LNCaP clone FGC (cell line): ENCODE measurements at regions not wholly inside any gene's neighbourhood (a gene's known extent, or its start where the extent isn't known, plus 50 kb on each side); places are given as distances from the start of the nearest gene placed in this dataset.

Experiments
- DNase-seq: peaks from one replicate; pipeline ENCODE4 v3.0.0-alpha.2; 2011; ENCODE audit warnings: low read depth
- H3K4me3 ChIP-seq: 2 replicates; pipeline ENCODE4 v1.5.1; 2011; ENCODE audit warnings: mild to moderate bottlenecking, low read depth, low read length, control low read depth
- CTCF ChIP-seq: IDR thresholded peaks from 2 replicates; pipeline ENCODE4 v1.5.1; 2012; ENCODE audit warnings: mild to moderate bottlenecking; ENCODE audit not compliant: control insufficient read depth, insufficient read depth; ENCODE audit errors: extremely low read depth

DNA sequence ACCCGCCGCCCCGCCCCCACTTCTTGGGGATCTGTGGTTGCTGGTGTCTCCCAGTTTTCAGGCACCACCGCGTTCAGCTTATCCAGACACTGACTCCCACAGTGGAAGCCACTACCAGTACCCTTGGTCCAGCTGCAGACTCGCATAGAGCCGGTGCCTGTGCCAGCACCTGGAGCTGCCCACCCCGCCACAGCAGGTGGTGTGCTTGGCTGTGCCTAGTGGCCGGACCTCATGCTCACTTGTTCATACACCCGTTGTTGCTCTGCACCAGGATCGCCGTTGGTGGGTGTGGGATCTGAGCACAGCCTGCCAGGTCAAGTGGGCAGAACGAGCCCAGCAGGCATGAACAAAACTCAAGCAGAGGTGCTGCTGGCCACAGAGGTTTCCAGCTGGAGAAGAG lies 673.2 kb downstream of the RERGL start:
- no peak overlapping the region for H3K4me3 ChIP-seq
- no peak for TF ChIP-seq CTCF
- no peak for DNase-seq

- no peak for TF ChIP-seq CTCF
- DNase-seq, result no peak
- H3K4me3 ChIP-seq, result no peak overlapping the region
Measured at GRCh38 chr12:17414596-17414995, 675.4 kb downstream of the RERGL start.

- no peak overlapping the region for H3K4me3 ChIP-seq
- TF ChIP-seq CTCF, result no peak
- DNase-seq, result no peak
Measured at GRCh38 chr12:17411662-17412061, 678.3 kb downstream of the RERGL start.

DNA sequence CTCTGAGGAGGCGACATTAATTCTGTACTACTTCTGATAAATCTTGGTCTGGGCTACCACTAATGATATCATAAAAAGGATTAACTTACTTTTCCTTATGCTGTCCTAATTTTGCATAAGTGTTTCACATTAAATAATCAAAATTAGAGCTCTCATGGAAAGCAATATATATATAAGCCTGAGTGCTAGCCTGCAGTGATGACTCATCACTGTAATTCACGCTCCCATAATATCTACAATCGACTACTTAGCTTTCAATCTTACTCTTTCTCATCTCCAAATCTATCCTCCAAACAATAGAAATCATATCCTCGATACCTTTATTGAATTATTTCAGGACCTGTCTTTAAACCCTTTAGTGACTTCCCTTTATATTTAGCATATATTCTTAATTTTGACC lies 701.3 kb downstream of the RERGL start:
- TF ChIP-seq CTCF, result no peak
- H3K4me3 ChIP-seq, result no peak overlapping the region
- no peak for DNase-seq

DNA sequence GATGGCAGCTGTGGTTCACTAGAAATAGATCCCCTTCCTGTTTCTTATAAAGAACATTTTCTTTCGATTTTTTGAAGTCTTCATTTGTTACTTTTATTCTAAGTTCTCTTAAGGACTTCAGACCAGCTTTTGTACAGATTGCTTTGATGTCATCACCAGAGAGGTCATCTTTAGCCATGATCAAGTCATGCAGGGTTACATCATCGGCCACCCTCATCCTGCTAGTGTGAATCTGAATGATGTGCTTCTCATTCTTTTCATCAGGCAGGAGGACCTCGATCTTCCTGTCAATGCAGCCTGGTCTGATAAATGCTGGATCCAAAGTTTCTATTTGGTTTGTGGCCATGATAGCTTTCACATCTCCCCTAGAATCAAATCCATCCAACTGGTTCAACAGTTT lies 706.7 kb downstream of the RERGL start:
- DNase-seq, result no peak
- no peak overlapping the region for H3K4me3 ChIP-seq
- no peak for TF ChIP-seq CTCF

DNA sequence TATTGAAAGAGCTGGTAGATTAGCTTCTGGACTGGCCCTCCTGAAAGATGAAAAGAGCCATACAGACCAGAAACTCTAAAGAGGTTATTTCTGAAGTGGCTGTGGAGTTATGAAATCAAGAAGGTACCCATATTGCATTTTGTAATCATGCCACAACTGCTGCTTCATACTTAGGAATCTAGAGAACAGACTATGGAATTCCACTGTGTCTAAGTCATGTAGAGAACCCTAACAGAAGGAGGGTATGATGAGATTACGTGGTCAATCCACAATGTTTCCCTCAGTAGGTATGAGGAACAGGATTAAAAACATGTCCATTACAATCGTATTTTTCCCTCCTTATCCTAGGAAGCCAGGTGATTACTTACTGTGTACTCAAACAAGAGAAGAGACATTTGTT lies 708.8 kb downstream of the RERGL start:
- no peak for TF ChIP-seq CTCF
- no peak for DNase-seq

DNA sequence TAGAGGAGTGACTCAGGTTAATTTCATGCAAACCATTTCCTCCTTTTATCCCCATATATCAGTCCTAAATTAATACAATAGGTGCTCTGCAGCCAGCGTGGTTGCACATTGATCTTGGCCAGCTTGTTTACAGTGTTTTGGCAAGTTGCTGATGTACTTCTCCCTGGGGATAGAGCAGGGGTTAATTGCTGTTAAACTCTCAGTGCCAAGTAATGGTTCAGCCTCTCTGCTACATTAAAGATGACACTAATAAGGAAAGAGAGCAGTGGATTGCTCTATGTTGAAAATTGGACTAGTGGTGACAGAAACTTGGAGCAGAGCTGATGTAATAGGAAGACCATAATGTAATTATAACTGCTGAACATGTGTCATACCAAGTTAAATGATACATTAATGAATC lies 717.5 kb downstream of the RERGL start:
- no peak for DNase-seq
- no peak for TF ChIP-seq CTCF
- no peak overlapping the region for H3K4me3 ChIP-seq

More for the DNA sequence above, 708.8 kb downstream of the RERGL start:
- H3K4me3 ChIP-seq, result no peak overlapping the region
